HL-60/S4 treated with phorbol 12-myristate 13-acetate at 8.2 ng/mL for 4 days and 3 days (cell line): ENCODE measurements at regions not wholly inside any gene's neighbourhood (a gene's known extent, or its start where the extent isn't known, plus 50 kb on each side); places are given as distances from the start of the nearest gene placed in this dataset.

ENCODE experiments used
- in situ Hi-C: fragments of 300-500 bp; cut with MboI; formaldehyde crosslinking; loops from 2 replicates; pipeline ENCODE4 v1.15.0; 2022; ENCODE audit warnings: low sequenced_read_pairs

- in situ Hi-C loops: no loop called here
Measured at GRCh38 chr3:102265720-102266119, 169.1 kb upstream of the ZPLD1 start.

GRCh38 chr3:102269406-102269805, 165.4 kb upstream of the ZPLD1 start:
- in situ Hi-C loops: no loop called here

DNA sequence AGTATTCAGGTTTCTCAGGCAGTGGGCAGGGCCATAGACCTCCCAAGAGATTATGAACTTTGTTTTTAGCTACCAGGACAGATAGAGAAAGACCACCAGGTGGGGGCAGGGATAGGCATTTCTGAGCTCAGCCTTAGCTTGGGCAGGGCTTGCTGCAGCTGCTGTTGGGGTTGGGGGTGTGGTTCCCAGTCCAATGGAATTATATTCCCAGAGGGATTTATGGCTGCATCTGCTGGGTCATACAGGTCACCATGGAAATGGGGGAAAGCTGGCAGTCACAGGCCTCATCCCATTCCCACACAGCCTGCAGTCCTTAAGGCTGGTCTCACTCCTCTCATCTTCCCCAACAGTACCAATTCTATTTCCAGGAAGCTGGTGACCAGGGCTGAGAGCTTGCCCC, 144.6 kb upstream of the ZPLD1 start:
- in situ Hi-C loops: no loop called here

DNA sequence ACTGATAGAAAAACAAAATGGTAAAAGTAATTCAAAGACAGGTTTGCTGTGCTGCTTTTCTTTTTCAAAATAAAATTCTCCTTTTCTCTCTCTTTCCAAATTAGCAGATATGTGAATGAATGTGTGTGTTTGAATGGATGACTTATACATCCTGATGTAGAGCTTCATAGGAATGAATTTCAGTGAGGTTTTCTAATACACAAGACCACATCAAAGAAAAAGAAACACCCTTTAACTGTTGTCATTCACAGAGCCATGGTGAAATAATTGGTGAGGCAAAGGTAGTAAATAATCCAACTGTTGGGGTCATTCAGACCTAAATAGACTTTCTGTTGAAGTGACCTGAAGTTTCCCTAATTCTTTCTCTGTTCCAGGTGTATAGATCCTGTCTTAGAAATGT, 139.1 kb upstream of the ZPLD1 start:
- in situ Hi-C loops: no loop called here

- in situ Hi-C loops: no loop called here
Measured at GRCh38 chr3:102297072-102297658, 137.7 kb upstream of the ZPLD1 start.

DNA sequence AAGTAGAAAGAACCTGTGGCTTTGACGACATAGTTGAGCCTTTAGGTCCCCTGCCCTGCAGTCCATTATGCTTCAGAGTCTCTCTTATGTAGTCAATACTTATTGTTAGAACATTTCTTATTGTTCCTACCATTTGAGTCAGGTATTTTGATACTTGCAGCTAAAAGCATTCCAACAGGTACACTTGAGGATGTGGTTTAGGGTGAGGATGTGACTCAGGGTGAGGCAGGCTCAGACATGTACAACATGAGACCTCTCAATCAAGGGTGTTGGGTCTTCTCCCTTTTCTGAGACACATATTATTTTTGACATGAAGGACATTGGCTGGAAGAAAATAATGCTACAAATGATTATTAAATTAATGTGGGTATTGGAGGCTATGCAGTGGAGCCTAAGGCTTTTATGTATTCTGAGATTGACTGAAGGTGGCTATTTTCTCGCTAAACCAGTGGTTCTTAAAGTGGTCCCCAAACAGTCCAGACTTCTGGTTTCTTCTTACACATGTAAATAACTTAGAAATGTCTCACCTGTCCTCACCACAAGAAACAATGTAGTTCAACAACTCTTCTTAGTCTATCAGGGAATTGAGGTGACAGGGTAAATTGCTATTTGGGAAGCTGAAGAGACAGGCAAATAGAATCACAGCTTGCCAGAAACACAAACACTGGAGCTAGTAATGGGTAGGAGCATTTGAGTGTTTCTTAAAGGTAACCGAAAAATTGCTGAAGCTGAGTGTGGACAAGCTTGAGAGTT, 135.5 kb upstream of the ZPLD1 start:
- in situ Hi-C loops: no loop called here

DNA sequence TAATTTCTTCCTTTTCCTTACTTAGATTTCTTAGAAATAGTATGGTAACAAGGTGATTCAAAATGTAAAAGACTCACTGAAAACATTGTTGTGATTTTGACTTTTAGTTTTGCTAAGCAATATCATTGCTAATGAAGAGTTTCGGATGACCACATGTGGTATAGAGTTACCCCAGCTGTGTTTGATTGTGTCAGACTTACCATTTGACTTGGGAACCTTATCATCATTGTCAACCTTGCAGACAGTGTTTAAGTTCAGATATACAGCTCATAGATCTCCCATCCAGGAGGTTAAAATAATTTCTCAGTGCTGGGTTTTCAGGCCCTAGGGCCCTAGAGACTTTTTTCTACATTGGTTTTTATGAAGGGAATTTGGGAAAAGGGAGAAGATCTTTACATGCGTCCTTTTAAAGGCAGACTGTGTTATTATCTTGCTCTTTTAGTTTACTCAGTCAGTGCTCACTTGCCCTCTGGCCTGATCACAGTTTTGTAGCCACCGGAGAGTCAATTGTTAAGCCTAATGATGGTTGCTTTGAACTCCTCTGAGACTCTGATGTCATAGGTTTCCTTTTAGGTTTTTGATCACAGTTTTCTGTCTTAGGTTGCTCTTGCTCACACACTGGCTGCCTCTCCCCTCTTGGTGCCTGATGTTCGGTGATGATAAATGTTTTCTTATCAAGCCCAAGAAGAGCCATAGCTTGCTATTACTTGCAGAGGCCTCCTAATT, 133.5 kb upstream of the ZPLD1 start:
- in situ Hi-C loops: no loop called here

DNA sequence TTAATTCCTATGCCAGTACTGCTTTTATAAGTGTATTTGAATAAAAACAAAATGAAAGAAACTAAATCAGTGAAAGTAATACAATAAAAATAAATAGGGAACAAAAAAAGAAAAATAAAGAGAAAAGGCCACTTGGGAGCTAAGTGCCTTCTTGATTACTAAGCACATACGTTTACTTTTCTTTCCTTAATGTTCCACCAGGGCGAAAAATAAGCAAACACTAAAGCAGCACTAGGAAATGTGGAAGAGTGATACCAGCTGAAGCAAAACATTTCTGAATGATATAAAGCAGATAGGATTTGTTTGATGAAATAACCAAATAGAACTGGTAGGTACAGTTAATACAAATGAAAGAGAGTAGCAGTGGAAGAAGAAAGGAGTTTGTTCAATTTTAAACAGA, 132.8 kb upstream of the ZPLD1 start:
- in situ Hi-C loops: no loop called here

GRCh38 chr3:102304550-102304949, 130.3 kb upstream of the ZPLD1 start:
- in situ Hi-C loops: no loop called here

GRCh38 chr3:102307442-102307841, 127.4 kb upstream of the ZPLD1 start:
- in situ Hi-C loops: no loop called here

DNA sequence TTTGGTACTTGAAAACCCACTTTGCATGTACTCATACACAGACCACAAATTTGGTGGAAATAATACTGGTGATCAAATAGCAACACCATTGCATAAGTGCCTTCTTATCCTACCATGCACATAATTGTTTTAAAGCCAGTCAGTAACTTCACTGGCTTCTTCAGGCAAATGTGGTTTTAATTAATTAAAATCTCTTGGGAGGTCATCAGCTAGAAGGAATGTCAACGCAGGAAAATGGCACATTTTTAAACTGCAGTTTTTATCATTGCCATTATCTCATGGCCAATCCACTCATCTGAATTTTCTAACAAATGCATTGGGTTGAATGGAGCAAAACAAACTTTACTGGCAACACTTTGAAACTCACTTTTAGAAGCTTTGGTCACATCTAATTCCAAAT, 105.7 kb upstream of the ZPLD1 start:
- in situ Hi-C loops: no loop called here

GRCh38 chr3:102329561-102329960, 105.3 kb upstream of the ZPLD1 start:
- in situ Hi-C loops: no loop called here

DNA sequence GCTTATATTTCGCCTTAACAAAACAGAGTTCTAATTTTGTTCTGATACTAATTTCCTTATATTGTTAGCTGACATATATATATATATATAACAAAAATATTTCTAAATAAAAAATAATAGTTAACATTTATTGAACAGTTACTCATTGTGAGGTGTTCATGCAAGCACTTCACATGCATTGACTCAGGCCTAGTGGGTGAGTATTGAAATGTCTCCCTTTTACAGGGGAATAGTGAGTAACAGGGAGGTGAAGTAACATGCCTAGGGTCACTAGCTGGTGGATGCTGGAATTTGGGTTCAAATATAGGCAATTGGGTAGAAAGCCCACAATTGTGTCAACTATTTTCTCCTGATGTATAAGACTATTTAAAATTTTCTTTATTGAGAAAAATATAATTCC, 102.6 kb upstream of the ZPLD1 start:
- in situ Hi-C loops: no loop called here

- in situ Hi-C loops: no loop called here
Measured at GRCh38 chr3:102332934-102333333, 101.9 kb upstream of the ZPLD1 start.

- in situ Hi-C loops: no loop called here
Measured at GRCh38 chr3:102336130-102336529, 98.7 kb upstream of the ZPLD1 start.

DNA sequence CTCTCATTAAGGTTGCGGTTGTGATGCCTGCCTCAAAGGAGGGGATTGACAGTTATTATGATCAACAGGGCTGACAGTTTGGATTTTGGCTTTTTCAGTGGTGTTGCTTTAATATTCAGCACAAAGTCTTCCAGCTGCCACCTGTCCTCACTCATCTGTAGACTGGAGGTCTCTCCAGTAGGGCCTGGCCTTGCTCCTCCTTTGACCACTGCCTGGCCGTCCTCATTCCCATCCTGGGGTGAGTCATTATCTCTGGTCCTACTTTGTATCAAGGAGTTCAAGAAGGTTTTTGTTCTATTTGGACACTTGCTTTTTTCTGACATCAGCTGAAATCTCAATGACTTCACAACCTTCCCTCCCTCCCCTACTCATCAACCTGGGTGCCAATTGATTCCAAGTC, 95.1 kb upstream of the ZPLD1 start:
- in situ Hi-C loops: no loop called here

DNA sequence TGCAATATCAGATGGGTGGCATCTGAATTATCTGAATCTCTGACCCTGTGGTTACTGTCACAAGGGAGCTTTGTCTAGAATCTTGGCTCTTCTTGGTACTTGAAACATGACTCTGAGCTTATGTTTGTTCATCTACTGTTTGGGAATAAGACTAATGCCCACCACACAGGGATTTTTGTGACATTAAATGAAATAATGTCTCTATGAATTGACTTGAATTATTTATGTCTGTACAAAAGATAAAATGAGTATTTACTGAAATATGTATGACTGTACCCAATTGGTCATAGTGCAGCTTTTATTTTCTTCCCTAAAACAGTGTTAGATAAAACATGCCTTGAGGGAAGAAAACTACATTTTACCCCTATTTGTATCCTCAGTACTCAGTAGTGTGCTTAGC, 87.9 kb upstream of the ZPLD1 start:
- in situ Hi-C loops: no loop called here

DNA sequence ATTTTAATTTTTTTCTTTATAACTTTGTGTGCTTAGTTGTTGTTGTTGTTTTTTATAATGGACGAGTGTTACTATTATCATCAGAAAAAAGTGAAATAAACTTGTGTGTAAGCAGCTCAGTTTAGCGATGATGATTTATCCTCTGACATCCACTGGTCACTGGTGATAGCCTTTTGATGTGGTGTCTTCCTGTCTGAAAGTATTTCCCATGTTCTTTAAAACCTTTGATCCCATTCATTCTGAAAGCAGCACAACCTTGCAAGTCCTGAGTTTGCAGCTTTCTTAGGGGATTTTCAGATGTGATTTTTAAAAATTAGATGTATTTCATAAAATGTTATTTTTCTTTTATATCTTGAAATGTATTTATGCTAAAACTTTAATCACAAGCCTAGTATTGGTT, 85.9 kb upstream of the ZPLD1 start:
- in situ Hi-C loops: no loop called here

DNA sequence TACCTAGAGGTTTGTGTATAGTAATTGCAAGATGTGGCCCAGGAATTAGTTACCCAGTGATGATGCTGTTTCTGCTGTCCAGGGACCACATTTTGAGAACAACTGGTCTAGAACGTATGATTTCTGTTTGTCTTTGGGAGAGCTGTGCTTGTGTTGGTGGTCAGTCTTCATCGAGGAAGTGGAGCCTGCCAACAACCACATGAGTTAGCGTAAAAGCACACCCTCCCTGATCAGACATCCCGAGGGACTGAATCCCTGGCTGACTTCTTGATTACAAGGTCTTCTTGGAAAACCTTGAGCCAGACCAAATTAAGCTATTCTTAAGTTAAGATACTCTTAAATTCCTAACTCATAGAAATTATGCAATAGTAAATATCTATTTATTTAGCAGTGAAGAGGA, 81.7 kb upstream of the ZPLD1 start:
- in situ Hi-C loops: no loop called here

GRCh38 chr3:102353805-102354204, 81.0 kb upstream of the ZPLD1 start:
- in situ Hi-C loops: no loop called here

DNA sequence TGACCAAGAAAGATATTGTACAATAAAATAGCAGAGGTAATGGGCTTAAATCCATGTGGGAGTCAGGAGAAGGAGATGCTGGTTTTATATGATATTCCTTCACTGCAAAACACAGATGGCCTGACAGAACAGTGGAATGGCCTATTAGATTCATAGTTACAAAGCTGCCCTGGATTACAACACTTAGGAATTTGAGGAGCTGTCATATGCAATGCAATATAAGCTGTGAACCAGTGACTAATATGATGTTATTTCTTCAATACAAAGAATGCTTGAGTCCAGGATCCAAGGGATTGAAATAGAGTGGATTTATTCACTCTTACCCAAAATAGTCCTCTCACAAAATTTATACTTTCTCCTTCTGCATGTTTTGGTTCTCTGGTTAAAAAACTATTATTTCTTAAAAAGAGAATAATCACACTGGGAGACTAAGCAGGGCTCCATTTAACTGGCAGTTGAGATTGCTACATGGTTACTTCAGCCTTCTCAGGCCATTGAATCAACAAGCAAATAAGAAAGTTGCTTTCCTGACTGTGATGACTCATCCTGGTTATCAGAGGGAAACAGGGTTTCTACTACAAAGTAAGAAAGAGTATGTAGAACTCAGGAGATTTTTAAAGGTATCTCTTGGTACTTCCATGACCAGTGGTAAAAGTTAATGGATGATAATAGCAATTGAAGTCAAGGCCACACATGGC, 79.8 kb upstream of the ZPLD1 start:
- in situ Hi-C loops: no loop called here

GRCh38 chr3:102356506-102356905, 78.3 kb upstream of the ZPLD1 start:
- in situ Hi-C loops: no loop called here
